ENCODE measurements at regions not wholly inside any gene's neighbourhood (a gene's known extent, or its start where the extent isn't known, plus 50 kb on each side); places are given as distances from the start of the nearest gene placed in this dataset.

DNA sequence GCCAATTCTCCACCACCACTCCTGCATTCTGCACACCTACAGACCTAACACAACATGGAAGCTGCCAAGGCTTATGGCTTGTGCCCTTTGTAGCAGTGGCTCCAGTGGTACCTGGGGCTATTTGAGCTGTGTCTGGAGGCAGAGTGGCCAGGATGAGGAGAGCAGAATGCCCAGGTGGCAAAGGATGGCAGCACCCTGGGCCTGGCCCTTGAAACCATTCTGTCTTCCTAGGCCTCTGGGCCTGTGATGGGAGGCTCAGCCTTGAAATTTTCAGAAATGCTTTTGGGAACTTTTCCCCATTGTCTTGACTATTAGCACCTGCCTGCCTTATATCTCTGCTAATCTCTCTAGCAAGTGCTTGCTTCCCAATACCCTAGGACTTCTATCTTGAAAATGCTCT lies 241.7 kb downstream of the TMEM167A start:
- no peak for DNase-seq

DNA sequence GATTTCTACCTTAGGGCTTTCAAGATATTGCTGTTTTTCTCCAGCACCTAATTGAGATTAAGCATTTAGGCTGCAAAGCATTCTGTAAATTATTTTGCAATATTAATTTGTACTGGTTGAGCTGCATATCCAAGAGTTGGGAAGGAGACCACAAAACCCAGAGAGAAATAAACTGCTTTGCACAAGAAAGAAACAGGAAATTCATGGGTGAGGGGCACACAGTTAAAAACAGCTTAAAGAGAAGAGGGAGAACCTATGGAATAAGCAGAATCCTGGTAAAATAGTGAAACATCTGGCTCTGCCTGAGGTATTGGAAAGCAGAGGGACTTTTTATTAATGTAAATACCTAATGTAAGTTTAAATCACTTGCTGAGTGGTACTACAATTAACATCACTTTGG lies 243.0 kb downstream of the TMEM167A start:
- no peak for DNase-seq

GRCh38 chr5:82833277-82833676 lies 243.9 kb downstream of the TMEM167A start:
- no peak for DNase-seq

DNA sequence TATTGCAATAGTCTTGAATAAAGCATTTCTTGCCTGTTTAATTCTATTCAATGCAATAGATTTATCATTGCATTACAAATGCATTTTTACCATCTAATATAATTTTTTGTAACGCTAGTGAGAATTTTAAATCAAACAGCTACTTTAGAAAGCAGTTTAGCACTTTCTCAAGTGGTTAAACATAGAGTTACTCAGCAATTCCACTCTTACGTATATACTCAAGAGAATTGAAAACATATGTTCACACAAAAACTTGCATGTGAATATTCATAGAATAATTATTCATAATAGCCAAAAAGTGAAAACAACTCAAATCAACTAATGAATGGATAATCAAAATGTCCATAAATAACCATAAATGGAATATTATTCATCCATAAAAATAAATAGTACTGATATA lies 244.7 kb downstream of the TMEM167A start:
- no peak for DNase-seq

GRCh38 chr5:82828211-82828610 lies 249.0 kb downstream of the TMEM167A start:
- DNase-seq: no peak

DNA sequence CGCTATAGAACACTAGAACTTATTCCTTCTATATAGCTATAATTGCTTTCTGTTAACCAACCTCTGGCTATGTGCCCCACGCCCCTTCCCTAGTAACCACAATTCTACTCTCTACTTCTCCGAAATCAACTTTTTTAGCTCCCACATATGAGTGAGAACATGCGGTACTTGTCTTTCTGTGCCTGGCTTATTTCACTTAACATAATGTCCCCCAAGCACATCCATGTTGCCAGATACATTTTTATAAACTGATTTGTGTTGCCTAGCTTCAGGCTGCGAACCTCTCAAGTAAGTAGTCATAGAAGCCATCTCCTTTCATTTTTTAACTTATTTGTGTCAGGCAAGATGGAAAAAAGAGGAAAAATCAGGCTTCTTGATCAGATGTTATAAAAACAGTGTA lies 249.5 kb downstream of the TMEM167A start:
- DNase-seq: no peak

- DNase-seq: no peak
Measured at GRCh38 chr5:82822634-82822927, 254.6 kb downstream of the TMEM167A start.

- DNase-seq: no peak
Measured at GRCh38 chr5:82821846-82822633, 255.2 kb downstream of the TMEM167A start.

DNA sequence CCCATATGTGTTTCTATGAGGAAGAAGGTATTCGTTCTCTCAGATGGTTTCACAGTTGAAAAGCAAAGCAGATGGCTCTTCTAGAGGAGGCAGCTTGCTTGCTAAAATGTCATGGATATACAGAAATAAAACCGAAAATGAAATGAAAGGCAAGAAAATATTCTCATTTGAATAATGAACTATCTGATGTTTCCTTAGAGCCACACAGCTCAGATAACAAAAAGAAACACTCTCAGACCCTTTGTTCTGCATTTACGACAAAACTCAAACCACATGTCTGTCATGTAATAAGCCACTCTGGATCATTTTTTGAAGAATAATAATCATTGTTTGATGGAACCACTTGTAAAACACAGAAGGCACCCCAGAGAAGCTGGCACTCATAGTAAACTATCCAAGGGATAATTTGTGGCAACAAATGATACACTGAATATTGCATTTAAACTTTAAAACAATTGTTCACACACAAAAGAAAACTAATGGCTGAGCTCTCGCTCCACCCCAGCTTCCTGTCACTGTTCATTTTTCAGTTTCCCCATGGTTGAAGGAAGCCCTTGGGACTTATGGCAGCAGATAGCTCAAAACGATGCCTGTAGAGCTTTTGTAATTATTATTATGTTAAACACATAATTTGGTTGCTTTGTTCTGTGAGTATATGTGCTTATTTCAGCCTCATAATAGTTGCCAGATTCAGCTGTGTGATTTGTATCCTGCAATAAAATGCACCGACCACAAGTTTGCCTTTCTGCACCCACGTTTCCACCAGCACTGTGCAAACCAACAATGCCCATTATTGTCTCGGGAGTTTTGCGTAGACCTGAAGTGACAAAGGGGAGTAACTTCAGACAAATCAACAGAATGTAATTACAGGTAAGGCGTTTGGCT lies 256.0 kb downstream of the TMEM167A start:
- no peak for DNase-seq

- DNase-seq: no peak
Measured at GRCh38 chr5:82820188-82820587, 257.0 kb downstream of the TMEM167A start.

DNA sequence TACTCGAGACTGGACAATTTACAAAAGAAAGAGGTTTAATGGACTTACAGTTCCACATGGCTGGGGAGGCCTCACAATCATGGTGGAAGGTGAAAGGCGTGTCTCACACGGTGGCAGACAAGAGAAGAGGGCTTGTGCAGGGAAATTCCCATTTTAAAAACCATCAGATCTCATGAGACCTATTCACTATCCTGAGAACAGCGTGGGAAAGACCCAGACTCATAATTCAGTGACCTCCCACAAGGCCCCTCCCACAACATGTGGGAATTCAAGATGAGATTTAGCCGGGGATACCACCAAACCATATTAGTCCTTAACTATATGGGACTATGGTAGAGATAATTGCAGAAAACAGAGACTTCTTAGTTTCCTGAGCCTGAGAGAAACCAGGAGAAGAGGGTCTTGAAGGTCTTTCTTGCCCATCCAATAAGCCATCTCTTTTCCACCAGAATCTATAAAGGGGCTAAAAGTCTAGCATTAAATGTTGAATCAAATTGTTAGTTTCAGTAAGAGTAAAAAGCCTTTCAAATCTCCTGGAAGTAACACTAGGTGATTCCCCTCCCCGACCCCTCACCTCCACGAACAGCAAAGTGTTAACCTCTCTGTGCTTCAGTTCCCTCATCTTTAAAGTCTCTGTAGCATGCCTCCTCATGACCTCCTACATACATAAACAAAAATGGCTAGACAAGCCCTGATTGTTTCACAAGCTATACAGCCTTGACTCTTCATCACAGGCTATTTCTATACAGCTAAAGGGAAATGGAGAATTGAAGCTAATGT lies 259.1 kb downstream of the TMEM167A start:
- DNase-seq: no peak

DNA sequence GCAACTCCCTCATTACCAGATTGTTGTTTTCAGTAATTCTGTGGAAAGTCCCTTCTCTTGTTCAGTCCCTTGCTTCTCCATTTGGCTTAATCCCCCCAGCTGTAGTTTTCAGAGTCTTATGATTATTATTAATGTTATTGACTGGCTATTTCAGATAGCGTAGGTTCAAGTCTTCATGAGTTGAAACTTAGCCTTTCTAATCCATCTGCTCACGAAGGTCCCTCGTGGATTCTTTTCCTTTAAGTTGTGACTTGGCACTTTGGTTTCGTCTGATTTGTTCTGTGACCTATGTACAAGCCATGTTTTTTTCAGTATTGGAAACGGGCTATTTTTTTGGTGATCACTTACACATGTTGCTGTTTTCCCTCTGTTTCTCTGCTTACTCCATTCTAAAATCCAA lies 260.3 kb downstream of the TMEM167A start:
- DNase-seq: no peak

DNA sequence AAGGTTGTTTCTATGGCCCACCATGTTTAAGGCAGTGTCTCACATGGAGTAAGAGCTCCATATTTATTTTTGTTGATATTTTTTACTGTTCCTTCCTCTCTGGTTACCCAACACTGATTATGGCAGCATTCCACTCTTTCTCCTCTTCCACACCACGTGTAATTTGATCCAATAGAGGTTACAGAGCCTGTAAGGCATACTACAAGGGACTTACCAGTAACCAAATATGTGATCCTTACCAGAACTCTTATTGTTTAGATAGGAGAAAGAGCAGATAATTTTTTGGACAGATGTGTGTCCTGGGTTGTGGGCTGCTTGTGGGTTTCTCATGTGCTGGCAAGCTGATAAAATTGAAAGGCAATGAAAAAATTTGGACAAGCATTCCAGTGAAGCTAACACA lies 261.3 kb downstream of the TMEM167A start:
- DNase-seq: no peak

DNA sequence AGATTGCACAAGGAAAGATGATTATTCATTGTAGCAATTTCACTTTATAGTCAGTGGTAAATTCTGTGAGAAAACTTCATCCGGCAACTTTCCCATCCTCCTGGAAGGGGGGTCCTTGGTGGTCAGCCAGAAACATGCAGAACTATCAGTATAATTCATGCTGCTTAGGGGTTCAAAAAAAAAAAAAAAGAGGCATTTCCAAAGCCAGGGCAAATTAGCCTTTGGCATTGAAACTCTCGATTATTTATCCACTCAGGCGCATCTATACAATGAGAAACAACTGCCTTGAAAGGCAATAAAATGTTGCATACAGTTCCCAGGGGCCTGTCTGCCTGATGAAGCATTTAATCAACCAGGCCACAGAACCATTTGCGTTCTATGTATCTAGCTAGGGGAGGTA lies 263.3 kb downstream of the TMEM167A start:
- DNase-seq: no peak

DNA sequence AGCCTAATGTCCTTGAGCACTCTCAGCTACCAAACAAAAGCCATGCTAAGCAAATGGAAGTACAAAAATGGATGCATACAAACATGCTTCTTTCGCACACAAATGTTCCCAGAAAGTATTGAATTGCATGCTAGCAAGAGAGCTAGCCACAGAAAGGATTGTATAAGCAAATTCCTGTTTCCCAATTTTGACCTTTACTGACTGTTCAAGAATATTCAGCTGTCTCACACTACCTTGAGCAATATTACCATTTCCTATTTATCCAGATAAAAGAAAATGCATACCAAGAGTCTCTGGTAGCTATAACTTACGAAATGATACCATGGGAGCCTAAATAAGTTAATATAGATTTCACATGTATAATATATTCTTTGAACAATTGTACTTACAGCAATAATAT lies 264.6 kb downstream of the TMEM167A start:
- DNase-seq: no peak

GRCh38 chr5:82811490-82811889 lies 265.7 kb downstream of the TMEM167A start:
- DNase-seq: no peak

GRCh38 chr5:82809420-82810143 lies 267.6 kb downstream of the TMEM167A start:
- DNase-seq: no peak

DNA sequence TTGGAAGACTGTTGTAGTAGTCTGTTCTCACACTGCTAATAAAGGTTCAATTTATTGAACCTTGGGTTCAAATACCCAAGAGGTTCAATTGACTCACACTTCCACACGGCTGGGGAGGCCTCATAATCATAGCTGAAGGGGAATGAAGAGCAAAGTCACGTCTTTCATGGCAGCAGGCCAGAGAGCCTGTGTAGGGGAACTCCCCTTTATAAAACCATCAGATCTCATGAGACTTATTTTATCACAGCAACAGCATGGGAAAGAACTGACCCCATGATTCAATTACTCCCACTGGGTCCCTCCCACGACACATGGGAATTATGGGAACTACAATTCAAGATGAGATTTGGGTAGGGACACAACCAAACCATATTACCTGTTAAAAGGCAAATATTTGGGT lies 268.2 kb downstream of the TMEM167A start:
- no peak for DNase-seq

- DNase-seq: no peak
Measured at GRCh38 chr5:82807021-82807420, 270.2 kb downstream of the TMEM167A start.

DNA sequence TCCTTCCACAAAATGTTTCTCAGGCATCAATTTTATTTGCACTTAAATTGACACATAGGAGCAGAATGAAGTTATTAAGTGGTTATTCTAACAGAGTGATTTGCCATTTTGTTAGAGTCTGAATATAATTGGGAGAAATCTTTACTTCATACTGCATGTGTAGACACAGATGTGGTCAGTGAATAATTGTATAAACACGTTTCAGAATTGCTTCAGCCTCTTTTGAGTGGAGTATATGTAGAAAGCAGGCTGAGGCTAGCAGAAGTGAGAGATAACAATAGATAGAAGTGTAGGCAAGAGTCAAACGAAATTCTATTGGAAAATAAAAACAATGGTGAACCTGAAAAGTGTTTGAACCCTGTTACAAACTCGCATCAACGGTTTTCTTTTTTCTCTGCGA lies 270.7 kb downstream of the TMEM167A start:
- no peak for DNase-seq

GRCh38 chr5:82804155-82804690 lies 273.0 kb downstream of the TMEM167A start:
- DNase-seq: no peak

GRCh38 chr5:82802954-82803353 lies 274.2 kb downstream of the TMEM167A start:
- DNase-seq: no peak

GRCh38 chr5:82800826-82801225 lies 276.4 kb downstream of the TMEM167A start:
- no peak for DNase-seq
